GM10266 (cell line): ENCODE measurements at regions not wholly inside any gene's neighbourhood (a gene's known extent, or its start where the extent isn't known, plus 50 kb on each side); places are given as distances from the start of the nearest gene placed in this dataset.

ENCODE experiments used
- DNase-seq: peaks from one replicate; pipeline ENCODE4 v3.0.0; 2012; ENCODE audit errors: extremely low spot score
- CTCF ChIP-seq: IDR thresholded peaks from 2 replicates; pipeline ENCODE4 v1.5.1; 2012; ENCODE audit warnings: mild to moderate bottlenecking, low read depth; ENCODE audit not compliant: control insufficient read depth, insufficient read depth; ENCODE audit errors: missing control alignments

GRCh38 chrX:79645749-79646148 is 278.6 kb upstream of the ITM2A start:
- TF ChIP-seq CTCF: no peak
- DNase-seq: no peak

GRCh38 chrX:79631526-79631925 is 264.4 kb upstream of the ITM2A start:
- no peak for TF ChIP-seq CTCF

GRCh38 chrX:79630033-79631009 is 263.2 kb upstream of the ITM2A start:
- no peak for TF ChIP-seq CTCF
- no peak for DNase-seq

More at GRCh38 chrX:79631526-79631925, 264.4 kb upstream of the ITM2A start:
- DNase-seq: no peak

GRCh38 chrX:79623098-79623762 is 256.1 kb upstream of the ITM2A start:
- TF ChIP-seq CTCF: no peak
- DNase-seq: no peak

- no peak for TF ChIP-seq CTCF
- DNase-seq: no peak
Observed at GRCh38 chrX:79618280-79618679, 251.1 kb upstream of the ITM2A start.

- no peak for TF ChIP-seq CTCF
- DNase-seq: no peak
Observed at GRCh38 chrX:79604364-79604763, 237.2 kb upstream of the ITM2A start.
